A673 (cell line): ENCODE measurements at regions not wholly inside any gene's neighbourhood (a gene's known extent, or its start where the extent isn't known, plus 50 kb on each side); places are given as distances from the start of the nearest gene placed in this dataset.
"Not testable (repeated sequence)": the region's sequence is repeated elsewhere in the genome, so short reads cannot be mapped to it uniquely, and the experiment has no call there.

ENCODE experiments used
- BruUV-seq: library from RNA; stranded (reverse); fragments of 400-500 nt; replicated peaks from 2 replicates; lab custom pipeline; 2021; lab: Mats Ljungman, UMichigan
- CTCF ChIA-PET: fragments of 300-600 bp; sonication (Branson Sonifier 250); formaldehyde crosslinking; loops from one replicate; lab custom pipeline; 2022; ENCODE audit warnings: antibody characterized with exemption; lab: Charles Lee
- POLR2A ChIA-PET: fragments of 300-600 bp; sonication (Branson Sonifier 250); formaldehyde crosslinking; loops from one replicate; lab custom pipeline; 2022; ENCODE audit warnings: antibody characterized with exemption; ENCODE audit not compliant: low non-redundant PET; lab: Charles Lee
- DNase-seq: peaks from one replicate; pipeline ENCODE4 v3.0.0-alpha.2; 2015; ENCODE audit warnings: low spot score
- H3K27ac ChIP-seq: fragments of 200-600 bp; sonication (generic); 2 replicates; pipeline ENCODE4 v1.5.1; 2016; ENCODE audit warnings: mixed run types, low read depth, mild to moderate bottlenecking, mixed read lengths, antibody characterized with exemption, low read length; ENCODE audit not compliant: poor library complexity, severe bottlenecking
- H3K27me3 ChIP-seq: fragments of 200-600 bp; sonication (generic); replicated peaks from 2 replicates; pipeline ENCODE4 v1.6.1; 2017; ENCODE audit warnings: mixed run types, low read depth, mild to moderate bottlenecking, mixed read lengths, antibody characterized with exemption, low read length; ENCODE audit not compliant: insufficient read depth, poor library complexity
- H3K36me3 ChIP-seq: fragments of 200-600 bp; sonication (generic); 2 replicates; pipeline ENCODE4 v1.6.1; 2016; ENCODE audit warnings: mixed run types, mild to moderate bottlenecking, mixed read lengths, antibody characterized with exemption, low read length; ENCODE audit not compliant: insufficient read depth, poor library complexity, severe bottlenecking
- H3K4me1 ChIP-seq: fragments of 200-600 bp; sonication (generic); 2 replicates; pipeline ENCODE4 v1.6.1; 2017; ENCODE audit warnings: mixed run types, mild to moderate bottlenecking, mixed read lengths, antibody characterized with exemption, low read length; ENCODE audit not compliant: insufficient read depth, poor library complexity, severe bottlenecking
- H3K4me3 ChIP-seq: fragments of 200-600 bp; sonication (generic); 2 replicates; pipeline ENCODE4 v1.5.1; 2016; ENCODE audit warnings: low read depth, mixed run types, mild to moderate bottlenecking, mixed read lengths, low read length; ENCODE audit not compliant: poor library complexity, severe bottlenecking
- H3K9me3 ChIP-seq: fragments of 200-600 bp; sonication (generic); 2 replicates; pipeline ENCODE4 v1.6.1; 2016; ENCODE audit warnings: mixed run types, low read depth, mild to moderate bottlenecking, mixed read lengths, antibody characterized with exemption, low read length; ENCODE audit not compliant: poor library complexity, severe bottlenecking
- EZH2 ChIP-seq: fragments of 200-600 bp; sonication (generic); IDR thresholded peaks from 2 replicates; pipeline ENCODE4 v1.6.1; 2017; ENCODE audit warnings: borderline replicate concordance, low read depth, mild to moderate bottlenecking, mixed read lengths, antibody characterized with exemption, low read length; ENCODE audit not compliant: poor library complexity, severe bottlenecking
- intact Hi-C: fragments of 100-400 bp; cut with micrococcal nuclease; formaldehyde crosslinking; loops from one replicate; pipeline ENCODE4 v1.10.0; 2022; ENCODE audit not compliant: unreplicated experiment
- TF ChIP-seq, protein P1 (sequence below): fragments of 300-800, 200-600 bp; sonication (generic); conservative IDR thresholded peaks from 2 replicates; pipeline ENCODE4 v1.5.1; 2017; ENCODE audit warnings: low read depth, mild to moderate bottlenecking, antibody characterized with exemption, low read length, moderate library complexity, mixed read lengths

DNA sequence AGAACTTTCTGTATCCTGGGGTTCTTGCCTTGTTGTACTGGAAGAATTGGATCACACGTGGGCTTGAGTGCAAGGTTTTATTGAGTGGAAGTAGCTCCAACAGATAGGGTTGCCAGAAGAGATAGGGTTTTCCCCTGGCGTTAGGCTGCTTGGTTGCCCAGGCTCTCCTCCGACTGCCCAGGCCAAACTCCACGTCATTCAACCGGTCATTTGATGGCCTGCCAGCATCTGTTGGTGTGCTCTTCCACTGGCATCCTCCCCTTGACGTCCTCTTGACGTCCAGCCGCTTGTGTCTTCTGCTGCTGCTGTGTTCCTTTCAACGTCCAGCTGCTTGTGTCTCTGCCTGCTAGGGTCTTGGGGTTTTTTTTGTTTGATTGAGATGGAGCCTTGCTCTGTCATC is 111.2 kb upstream of the XIST start:
- BruUV-seq = no TSS peak

DNA sequence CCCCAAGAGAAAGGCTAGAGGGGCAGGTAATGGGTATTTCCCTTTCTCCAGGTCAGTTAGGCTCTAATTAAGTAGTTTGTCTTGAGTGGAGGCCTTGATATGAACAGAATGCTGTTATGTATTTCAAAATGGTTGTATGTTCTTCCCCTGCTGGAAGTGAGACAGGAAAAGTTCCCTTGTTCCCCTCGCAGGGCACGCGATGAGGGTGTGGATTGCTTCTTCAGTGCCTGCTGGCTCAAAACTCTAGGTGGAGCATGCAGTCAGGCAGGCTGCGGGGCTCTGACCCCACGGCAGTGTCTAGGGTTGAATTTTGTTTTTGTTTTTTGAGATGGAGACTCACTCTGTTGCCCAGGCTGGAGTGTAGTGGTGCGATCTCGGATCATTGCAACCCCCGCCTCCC is 110.4 kb upstream of the XIST start:
- no peak overlapping the region for H3K4me3 ChIP-seq
- ChIA-PET CTCF (no interaction called here), POLR2A (no interaction called here)
- intact Hi-C loops = no loop called here
- no peaks in the 10 kb centered on the region for H3K36me3 ChIP-seq
- BruUV-seq = no TSS peak
- no peak for DNase-seq
- H3K9me3 ChIP-seq = no peaks in the 10 kb centered on the region
- no peaks in the 10 kb centered on the region for H3K27me3 ChIP-seq
- H3K4me1 ChIP-seq = no peaks in the 10 kb centered on the region
- TF ChIP-seq, protein P1, sequence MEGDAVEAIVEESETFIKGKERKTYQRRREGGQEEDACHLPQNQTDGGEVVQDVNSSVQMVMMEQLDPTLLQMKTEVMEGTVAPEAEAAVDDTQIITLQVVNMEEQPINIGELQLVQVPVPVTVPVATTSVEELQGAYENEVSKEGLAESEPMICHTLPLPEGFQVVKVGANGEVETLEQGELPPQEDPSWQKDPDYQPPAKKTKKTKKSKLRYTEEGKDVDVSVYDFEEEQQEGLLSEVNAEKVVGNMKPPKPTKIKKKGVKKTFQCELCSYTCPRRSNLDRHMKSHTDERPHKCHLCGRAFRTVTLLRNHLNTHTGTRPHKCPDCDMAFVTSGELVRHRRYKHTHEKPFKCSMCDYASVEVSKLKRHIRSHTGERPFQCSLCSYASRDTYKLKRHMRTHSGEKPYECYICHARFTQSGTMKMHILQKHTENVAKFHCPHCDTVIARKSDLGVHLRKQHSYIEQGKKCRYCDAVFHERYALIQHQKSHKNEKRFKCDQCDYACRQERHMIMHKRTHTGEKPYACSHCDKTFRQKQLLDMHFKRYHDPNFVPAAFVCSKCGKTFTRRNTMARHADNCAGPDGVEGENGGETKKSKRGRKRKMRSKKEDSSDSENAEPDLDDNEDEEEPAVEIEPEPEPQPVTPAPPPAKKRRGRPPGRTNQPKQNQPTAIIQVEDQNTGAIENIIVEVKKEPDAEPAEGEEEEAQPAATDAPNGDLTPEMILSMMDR = no peak
- TF ChIP-seq EZH2 = no peak
- H3K27ac ChIP-seq = no peak overlapping the region

More for the DNA sequence above, 111.2 kb upstream of the XIST start:
- ChIA-PET POLR2A (no interaction called here), CTCF (no interaction called here)
- Histone ChIP-seq H3K9me3 (no peaks in the 10 kb centered on the region), H3K27me3 (no peaks in the 10 kb centered on the region), H3K4me3 (no peak overlapping the region), H3K27ac (no peak overlapping the region), H3K4me1 (no peaks in the 10 kb centered on the region), H3K36me3 (no peaks in the 10 kb centered on the region)
- TF ChIP-seq EZH2 = no peak
- TF ChIP-seq, protein P1 = no peak
- no peak for DNase-seq
- intact Hi-C loops = no loop called here

DNA sequence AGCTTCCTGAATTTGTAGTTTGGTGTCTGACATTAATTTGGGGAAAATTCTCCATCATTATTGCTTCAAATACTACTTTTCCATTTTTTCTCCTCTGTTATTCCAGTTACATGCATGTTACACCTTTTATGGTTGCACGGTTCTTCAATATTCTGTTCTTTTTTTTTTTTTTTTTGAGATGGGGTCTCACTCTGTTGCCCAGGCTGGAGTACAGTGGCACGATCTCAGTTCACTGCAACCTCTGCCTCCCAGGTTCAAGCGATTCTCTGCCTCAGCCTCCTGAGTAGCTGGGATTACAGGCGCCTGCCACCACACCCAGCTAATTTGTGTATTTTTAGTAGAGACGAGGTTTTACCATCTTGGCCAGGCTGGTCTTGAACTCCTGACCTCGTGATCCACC is 109.4 kb upstream of the XIST start:
- H3K4me1 ChIP-seq, H3K27ac ChIP-seq, BruUV-seq, H3K4me3 ChIP-seq, H3K9me3 ChIP-seq, intact Hi-C loops, H3K27me3 ChIP-seq, H3K36me3 ChIP-seq, DNase-seq, POLR2A ChIA-PET, CTCF ChIA-PET: not testable (repeated sequence)

DNA sequence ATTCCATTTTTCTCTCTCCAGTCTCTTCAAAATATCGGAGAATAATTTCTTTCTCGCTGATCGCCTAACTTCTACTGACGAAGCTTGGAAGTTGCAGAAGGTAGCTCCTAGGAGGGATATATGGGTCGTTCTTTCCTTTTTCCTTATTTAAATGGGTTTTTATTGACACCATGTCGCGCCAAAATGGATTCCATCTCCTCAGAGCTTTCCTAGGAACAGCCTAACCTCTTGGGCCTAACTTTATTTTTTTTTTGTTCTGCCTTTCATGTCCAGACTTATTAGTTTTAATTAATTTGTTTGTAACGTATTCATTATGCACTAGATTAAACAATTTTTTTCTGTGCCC is 92.0 kb upstream of the XIST start:
- DNase-seq = peak; percentile 32
- CTCF ChIA-PET = no interaction called here
- peak overlapping the region; percentile 95 for H3K27ac ChIP-seq
- POLR2A ChIA-PET = no interaction called here
- TF ChIP-seq, protein P1 = no peak
- no peak for TF ChIP-seq EZH2
- no peaks in the 10 kb centered on the region for H3K9me3 ChIP-seq
- H3K36me3 ChIP-seq = peaks cover 15% of the 10 kb centered on the region
- TSS peak; percentile 58 for BruUV-seq
- peaks cover 4% of the 10 kb centered on the region for H3K4me1 ChIP-seq
- intact Hi-C loops = loop anchor here (2.0 kb wide), 1 partner anchor 92 kb away; the partner anchor contains the start of gene XIST
- peak overlapping the region; percentile 89 for H3K4me3 ChIP-seq
- H3K27me3 ChIP-seq = no peaks in the 10 kb centered on the region
